BJ (cell line): ENCODE measurements at regions not wholly inside any gene's neighbourhood (a gene's known extent, or its start where the extent isn't known, plus 50 kb on each side); places are given as distances from the start of the nearest gene placed in this dataset.

Source experiments
- CTCF ChIA-PET: fragments of 350-600 bp; formaldehyde crosslinking; extraction: SDS; loops from one replicate; lab custom pipeline; 2021; ENCODE audit warnings: antibody characterized with exemption, inconsistent platforms; lab: Yijun Ruan, JAX
- POLR2A ChIA-PET: fragments of 300-600 bp; sonication (Branson Sonifier 250); formaldehyde crosslinking; extraction: SDS; loops from one replicate; lab custom pipeline; 2021; ENCODE audit warnings: antibody characterized with exemption; lab: Charles Lee
- DNase-seq: peaks from one replicate; pipeline ENCODE4 v3.0.0-alpha.2; 2011; ENCODE audit warnings: low read depth
- H3K27me3 ChIP-seq: 2 replicates; pipeline ENCODE4 v1.6.0; 2011; ENCODE audit warnings: low read length; ENCODE audit not compliant: control insufficient read depth, insufficient read depth
- H3K36me3 ChIP-seq: 2 replicates; pipeline ENCODE4 v1.5.1; 2011; ENCODE audit warnings: low read length; ENCODE audit not compliant: control insufficient read depth, insufficient read depth
- H3K4me3 ChIP-seq: 2 replicates; pipeline ENCODE4 v1.5.1; 2011; ENCODE audit warnings: low read depth, mild to moderate bottlenecking, control low read depth, low read length
- CTCF ChIP-seq: IDR thresholded peaks from 2 replicates; pipeline ENCODE4 v1.5.1; 2011; ENCODE audit warnings: low read depth, mild to moderate bottlenecking, control low read depth, inconsistent platforms, low read length, moderate library complexity; ENCODE audit not compliant: insufficient read depth

GRCh38 chr1:208433086-208433485 lies 188.9 kb upstream of the PLXNA2 start:
- ChIA-PET POLR2A (no interaction called here), CTCF (interaction anchor here (1.6 kb wide), 1 partner anchor 17 kb away, joined by 4 read pairs; no protein-coding TSS in a partner anchor)
- Histone ChIP-seq H3K27me3 (no peaks in the 10 kb centered on the region), H3K4me3 (no peak overlapping the region), H3K36me3 (no peaks in the 10 kb centered on the region)
- no peak for DNase-seq
- no peak for TF ChIP-seq CTCF

DNA sequence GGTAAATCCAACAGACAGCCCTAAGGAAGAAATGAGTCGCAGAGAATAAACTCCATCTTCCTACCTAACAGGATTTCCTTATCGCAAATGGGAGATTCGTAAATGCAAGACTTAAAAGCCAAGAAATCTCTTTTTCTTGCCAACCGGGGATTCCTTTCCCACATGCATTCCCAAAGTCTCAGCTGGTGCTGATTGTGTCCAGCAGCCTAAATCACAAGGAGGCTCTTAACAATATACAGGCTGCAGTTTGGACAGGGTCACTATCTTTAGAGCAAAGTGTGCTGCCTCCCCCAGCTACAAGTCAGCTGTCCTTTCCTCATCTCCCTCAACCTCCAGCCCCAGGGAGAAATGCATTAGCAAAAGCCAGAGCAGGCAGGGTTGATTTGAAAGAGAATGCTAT lies 189.8 kb upstream of the PLXNA2 start:
- POLR2A ChIA-PET = no interaction called here
- Histone ChIP-seq H3K36me3 (no peaks in the 10 kb centered on the region), H3K27me3 (no peaks in the 10 kb centered on the region), H3K4me3 (no peak overlapping the region)
- no peak for TF ChIP-seq CTCF
- CTCF ChIA-PET = interaction anchor here (1.6 kb wide), 1 partner anchor 16 kb away, joined by 4 read pairs; no protein-coding TSS in a partner anchor
- no peak for DNase-seq

GRCh38 chr1:208437401-208437800 lies 193.2 kb upstream of the PLXNA2 start:
- CTCF ChIA-PET = no interaction called here
- no peak for TF ChIP-seq CTCF
- POLR2A ChIA-PET = no interaction called here
- H3K4me3 ChIP-seq = no peak overlapping the region
- DNase-seq = peak; percentile 24
- no peaks in the 10 kb centered on the region for H3K36me3 ChIP-seq
- no peaks in the 10 kb centered on the region for H3K27me3 ChIP-seq

DNA sequence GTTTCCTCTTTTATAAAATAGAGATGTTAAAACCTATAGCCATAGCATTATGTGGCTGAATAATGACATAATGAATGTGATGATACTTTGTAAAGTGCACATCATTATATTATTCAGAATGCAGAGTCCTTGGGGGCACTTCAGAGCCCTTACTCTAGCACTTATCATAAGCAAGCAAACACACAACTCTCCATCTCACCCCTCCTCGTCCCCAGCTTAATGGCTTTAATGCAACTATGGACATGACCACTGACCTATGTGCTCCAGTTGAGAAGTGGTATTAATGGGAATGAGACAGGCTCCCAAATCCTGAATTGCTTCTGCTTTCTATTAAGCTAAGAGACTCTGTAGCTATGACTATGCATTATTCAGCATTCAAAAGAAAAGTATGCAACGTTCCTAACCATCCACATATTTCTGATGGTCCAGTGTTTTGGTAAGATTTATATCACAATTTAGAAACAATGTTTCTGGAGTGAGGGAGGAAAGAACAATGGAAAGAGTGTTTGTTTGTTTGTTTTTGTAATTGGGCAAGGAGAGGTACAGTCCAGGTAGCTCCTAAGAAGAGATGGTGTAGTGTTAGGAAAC lies 194.0 kb upstream of the PLXNA2 start:
- ChIA-PET POLR2A (no interaction called here), CTCF (no interaction called here)
- no peak for DNase-seq
- no peak for TF ChIP-seq CTCF
- Histone ChIP-seq H3K36me3 (no peaks in the 10 kb centered on the region), H3K27me3 (no peaks in the 10 kb centered on the region), H3K4me3 (no peak overlapping the region)

GRCh38 chr1:208445758-208446203 lies 201.6 kb upstream of the PLXNA2 start:
- CTCF ChIA-PET = no interaction called here

More at GRCh38 chr1:208445758-208446203, 201.6 kb upstream of the PLXNA2 start:
- no peaks in the 10 kb centered on the region; the same call in 1 of the 2 replicates for H3K27me3 ChIP-seq
- no peaks in the 10 kb centered on the region for H3K36me3 ChIP-seq
- no peak overlapping the region for H3K4me3 ChIP-seq
- no peak for DNase-seq
- no peak for TF ChIP-seq CTCF
- POLR2A ChIA-PET = no interaction called here
